GM12878 (cell line): ENCODE measurements at regions not wholly inside any gene's neighbourhood (a gene's known extent, or its start where the extent isn't known, plus 50 kb on each side); places are given as distances from the start of the nearest gene placed in this dataset.

ENCODE experiments used
- ATAC-seq: fragments of 200-7000 bp; cut with Tn5 transposase; 3 replicates; pipeline ENCODE4 v1.9.1; 2020; ENCODE audit warnings: mild to moderate bottlenecking, moderate library complexity
- BruUV-seq: library from RNA; stranded (reverse); fragments of 400-500 nt; replicated peaks from 2 replicates; lab custom pipeline; 2021; lab: Mats Ljungman, UMichigan
- CTCF ChIA-PET: fragments of 300-600 bp; sonication (Branson Sonifier 250); formaldehyde crosslinking; extraction: SDS; loops from one replicate; lab custom pipeline; 2021; ENCODE audit warnings: inconsistent platforms; lab: Yijun Ruan, JAX
- POLR2A ChIA-PET: fragments of 350-600 bp; formaldehyde crosslinking; extraction: SDS; loops from one replicate; lab custom pipeline; 2021; ENCODE audit warnings: inconsistent platforms; lab: Charles Lee
- RAD21 ChIA-PET: fragments of 300-600 bp; sonication (Branson Sonifier 250); formaldehyde crosslinking; loops from one replicate; lab custom pipeline; 2023; ENCODE audit warnings: antibody characterized with exemption; ENCODE audit not compliant: unreplicated experiment; lab: Charles Lee
- SMC1A ChIA-PET: fragments of 300-600 bp; sonication (Branson Sonifier 250); formaldehyde crosslinking; loops from one replicate; lab custom pipeline; 2023; ENCODE audit not compliant: unreplicated experiment, uncharacterized antibody; lab: Charles Lee
- DNase-seq: peaks from one replicate; pipeline ENCODE4 v3.0.0-alpha.2; 2011; ENCODE audit warnings: low read depth, low spot score
- FAIRE-seq: peaks from 3 replicates; lab custom pipeline; 2011; peaks lifted over from hg19 to GRCh38; lab: Jason Lieb, UNC
- H2AFZ ChIP-seq: 2 replicates; pipeline ENCODE4 v1.6.0; 2011; ENCODE audit warnings: low read depth, low read length, control low read depth; ENCODE audit not compliant: control insufficient read depth
- H3K27ac ChIP-seq: 2 replicates; pipeline ENCODE4 v1.5.1; 2011; ENCODE audit warnings: control low read depth; ENCODE audit not compliant: control insufficient read depth, insufficient read depth
- H3K27me3 ChIP-seq, 2 experiments: replicated peaks in 1 of 2; 2 replicates each; pipeline versions ENCODE4 v1.6.0 to v1.6.1; 2011; ENCODE audit warnings: low read length in 1 of 2; ENCODE audit not compliant: control insufficient read depth in 2 of 2, insufficient read depth in 2 of 2
- H3K36me3 ChIP-seq, 2 experiments: 2 replicates each; pipeline ENCODE4 v1.5.1; 2011; ENCODE audit warnings: low read length in 1 of 2; ENCODE audit not compliant: control insufficient read depth in 2 of 2, insufficient read depth in 2 of 2
- H3K4me1 ChIP-seq: 2 replicates; pipeline ENCODE4 v1.6.1; 2011; ENCODE audit warnings: mild to moderate bottlenecking, low read length, moderate library complexity, mixed read lengths; ENCODE audit not compliant: control insufficient read depth, insufficient read depth
- H3K4me2 ChIP-seq: 2 replicates; pipeline ENCODE4 v1.6.0; 2011; ENCODE audit warnings: control low read depth; ENCODE audit not compliant: control insufficient read depth, insufficient read depth
- H3K4me3 ChIP-seq: fragments of 200-600 bp; sonication (generic); 2 replicates; pipeline ENCODE4 v1.5.1; 2016
- H3K79me2 ChIP-seq: 2 replicates; pipeline ENCODE4 v1.6.0; 2011; ENCODE audit warnings: low read length; ENCODE audit not compliant: control insufficient read depth, insufficient read depth
- H3K9ac ChIP-seq: 2 replicates; pipeline ENCODE4 v1.8.0; 2011; ENCODE audit warnings: low read length, control low read depth, mixed read lengths; ENCODE audit not compliant: control insufficient read depth, insufficient read depth
- H3K9me3 ChIP-seq: replicated peaks from 3 replicates; pipeline ENCODE4 v1.5.1; 2011; ENCODE audit warnings: mild to moderate bottlenecking, low read length; ENCODE audit not compliant: control insufficient read depth, insufficient read depth
- H4K20me1 ChIP-seq: 2 replicates; pipeline ENCODE4 v1.6.0; 2011; ENCODE audit not compliant: control insufficient read depth, insufficient read depth
- BACH1 ChIP-seq: fragments of 450-650 bp; IDR thresholded peaks from 2 replicates; pipeline ENCODE4 v1.6.1; 2017; ENCODE audit warnings: mild to moderate bottlenecking, borderline replicate concordance
- BMI1 ChIP-seq: fragments of 450-650 bp; IDR thresholded peaks from 2 replicates; pipeline ENCODE4 v1.6.1; 2016; ENCODE audit warnings: mild to moderate bottlenecking, moderate library complexity, borderline replicate concordance
- BRCA1 ChIP-seq: IDR thresholded peaks from 2 replicates; pipeline ENCODE4 v1.6.1; 2011; ENCODE audit warnings: low read depth, low read length, improper control_type of control experiment
- DPF2 ChIP-seq: fragments of 450-650 bp; IDR thresholded peaks from 2 replicates; pipeline ENCODE4 v1.6.1; 2017; ENCODE audit warnings: mild to moderate bottlenecking
- ETV6 ChIP-seq, 2 experiments: fragments of 450-650 bp in 1 of 2; IDR thresholded peaks in 1 of 2; conservative IDR thresholded peaks in 1 of 2; 2 replicates each; pipeline ENCODE4 v1.6.1; 2014; ENCODE audit warnings: antibody characterized with exemption in 1 of 2, borderline replicate concordance in 1 of 2, low read depth in 1 of 2, mild to moderate bottlenecking in 1 of 2, moderate library complexity in 1 of 2
- GABPA ChIP-seq: IDR thresholded peaks from 2 replicates; pipeline ENCODE4 v1.6.1; 2014; ENCODE audit warnings: antibody characterized with exemption, low read depth, mild to moderate bottlenecking, inconsistent platforms
- HDAC2 ChIP-seq: fragments of 200-600 bp; sonication (generic); IDR thresholded peaks from 2 replicates; pipeline ENCODE4 v1.6.1; 2017
- IRF4 ChIP-seq: IDR thresholded peaks from 2 replicates; pipeline ENCODE4 v1.6.1; 2011; ENCODE audit warnings: low read depth, low read length
- MYB ChIP-seq: fragments of 150-350 bp; IDR thresholded peaks from 2 replicates; pipeline ENCODE4 v1.6.1; 2014; ENCODE audit warnings: mild to moderate bottlenecking, low read depth, low read length, borderline replicate concordance
- NFYB ChIP-seq: IDR thresholded peaks from 2 replicates; pipeline ENCODE4 v1.6.1; 2011; ENCODE audit warnings: low read depth, mild to moderate bottlenecking, low read length, improper control_type of control experiment, moderate library complexity; ENCODE audit not compliant: insufficient read depth
- RAD51 ChIP-seq: fragments of 450-650 bp; IDR thresholded peaks from 2 replicates; pipeline ENCODE4 v1.6.1; 2016; ENCODE audit warnings: moderate library complexity, mild to moderate bottlenecking, inconsistent platforms
- SREBF1 ChIP-seq: IDR thresholded peaks from 2 replicates; pipeline ENCODE4 v1.6.1; 2012; ENCODE audit warnings: mild to moderate bottlenecking, low read length
- TCF7 ChIP-seq: IDR thresholded peaks from 2 replicates; pipeline ENCODE4 v1.6.1; 2014; ENCODE audit warnings: antibody characterized with exemption, borderline replicate concordance
- WGBS: methylation state at CpG from one replicate; pipeline ENCODE4 v1.1.6; 2016; ENCODE audit warnings: low lambda C conversion rate; ENCODE audit not compliant: insufficient replicate concordance, insufficient coverage; ENCODE audit errors: missing lambda C conversion rate; 5-methylcytosine and 5-hydroxymethylcytosine counted together
- in situ Hi-C: fragments of 300-500 bp; cut with MboI; formaldehyde crosslinking; loops from 9 replicates; pipeline ENCODE4 v1.14.3; 2018; ENCODE audit warnings: mixed read lengths
- intact Hi-C: fragments of 100-400 bp; cut with micrococcal nuclease; formaldehyde crosslinking; loops from one replicate; pipeline ENCODE4 v1.14.2; 2022; ENCODE audit not compliant: unreplicated experiment
- TF ChIP-seq, protein P1 (sequence below): IDR thresholded peaks from 2 replicates; pipeline ENCODE4 v1.6.1; 2012; ENCODE audit warnings: low read depth, low read length, improper control_type of control experiment
- TF ChIP-seq, protein P2 (sequence below): IDR thresholded peaks from 2 replicates; pipeline ENCODE4 v1.6.1; 2011; ENCODE audit warnings: borderline replicate concordance, low read depth, mild to moderate bottlenecking, moderate library complexity, mixed read lengths, low read length; ENCODE audit not compliant: insufficient read depth; ENCODE audit errors: extremely low read length
- TF ChIP-seq, protein P3 (sequence below): fragments of 450-650 bp; IDR thresholded peaks from 2 replicates; pipeline ENCODE4 v1.6.1; 2018; ENCODE audit warnings: borderline replicate concordance, mild to moderate bottlenecking; ENCODE audit not compliant: partially characterized antibody

DNA sequence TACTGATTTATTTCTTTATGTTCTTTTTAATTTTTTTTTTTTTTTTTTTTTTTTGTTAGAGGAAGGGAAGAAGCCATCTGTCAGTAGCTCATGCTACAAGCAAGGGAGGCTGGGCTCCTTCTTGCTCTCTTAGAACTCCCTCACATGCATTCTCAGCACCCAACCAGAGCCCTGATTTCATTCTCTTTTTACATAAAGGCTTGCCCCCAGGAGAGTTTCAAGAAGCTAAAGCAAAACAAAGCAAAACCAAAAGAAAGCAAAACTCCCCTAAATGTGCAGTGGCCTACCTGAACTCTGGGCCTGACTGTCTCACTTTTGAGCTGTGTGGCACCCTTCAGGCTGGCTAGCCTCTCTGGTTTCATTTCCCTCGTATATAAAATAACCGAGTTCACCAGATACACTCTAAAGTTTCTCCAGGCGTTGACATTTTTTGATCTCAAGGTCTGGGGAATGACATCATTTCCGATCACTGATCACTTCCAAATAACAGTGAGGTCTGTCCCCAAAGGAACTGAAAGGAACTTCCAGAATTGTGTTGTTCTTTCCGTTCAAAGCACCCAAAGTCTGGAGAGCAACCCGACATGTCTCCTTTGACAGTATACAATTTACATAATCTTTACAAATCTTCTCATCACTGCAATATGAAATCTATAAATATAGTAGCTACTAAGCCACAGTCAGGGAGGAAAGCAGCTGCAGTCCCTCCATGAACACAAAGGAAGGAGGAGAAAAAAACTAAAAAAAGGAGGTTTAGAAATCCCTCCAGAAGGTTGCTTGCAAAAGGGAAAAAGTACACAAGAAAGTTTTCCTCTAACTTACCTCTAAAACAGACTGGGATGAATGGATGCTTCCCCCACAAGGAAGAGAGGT lies 145.6 kb upstream of the NCK2 start:
- Histone ChIP-seq H3K4me1 (no peaks in the 10 kb centered on the region), H3K79me2 (no peaks in the 10 kb centered on the region), H3K9me3 (no peaks in the 10 kb centered on the region), H3K4me2 (no peak overlapping the region), H3K4me3 (no peak overlapping the region), H3K36me3 (no peaks in the 10 kb centered on the region), H4K20me1 (no peaks in the 10 kb centered on the region), H3K9ac (no peak overlapping the region), H3K27me3 (peaks cover 0 to 1% of the 10 kb centered on the region in 2 experiments; a peak in 1 of 4 replicates), H2AFZ (no peak overlapping the region), H3K27ac (no peak overlapping the region)
- ChIA-PET POLR2A (interaction anchor here (0.6 kb wide), 1 partner anchor 24 kb away, joined by 3 read pairs; no protein-coding TSS in a partner anchor), CTCF (interaction anchor here (0.8 kb wide), 1 partner anchor 20 kb away, joined by 3 read pairs; no protein-coding TSS in a partner anchor), SMC1A (no interaction called here), RAD21 (no interaction called here)
- 17% methylated on average over 6 of the region's 6 CpGs for WGBS
- ATAC-seq: peak; percentile 18; the same call in 1 of the 3 replicates
- no peak for FAIRE-seq
- no peak for DNase-seq
- intact Hi-C loops (no loop called here), in situ Hi-C loops (no loop called here)
- BruUV-seq: no TSS peak
- TF ChIP-seq MYB (no peak), GABPA (no peak), BMI1 (no peak), DPF2 (no peak), BACH1 (no peak), RAD51 (no peak), IRF4 (no peak), ETV6 (conservative IDR thresholded peaks at IDR 0.05 in 1 of 2, IDR thresholded peaks at IDR 0.05 in 1 of 2; ENCODE audit: borderline replicate concordance in 1 of 2, low read depth in 1 of 2) (no peak), BRCA1 (no peak), SREBF1 (no peak), TCF7 (no peak), HDAC2 (no peak), NFYB (no peak)
- TF ChIP-seq, protein P1, sequence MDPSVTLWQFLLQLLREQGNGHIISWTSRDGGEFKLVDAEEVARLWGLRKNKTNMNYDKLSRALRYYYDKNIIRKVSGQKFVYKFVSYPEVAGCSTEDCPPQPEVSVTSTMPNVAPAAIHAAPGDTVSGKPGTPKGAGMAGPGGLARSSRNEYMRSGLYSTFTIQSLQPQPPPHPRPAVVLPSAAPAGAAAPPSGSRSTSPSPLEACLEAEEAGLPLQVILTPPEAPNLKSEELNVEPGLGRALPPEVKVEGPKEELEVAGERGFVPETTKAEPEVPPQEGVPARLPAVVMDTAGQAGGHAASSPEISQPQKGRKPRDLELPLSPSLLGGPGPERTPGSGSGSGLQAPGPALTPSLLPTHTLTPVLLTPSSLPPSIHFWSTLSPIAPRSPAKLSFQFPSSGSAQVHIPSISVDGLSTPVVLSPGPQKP: no peak
- TF ChIP-seq, protein P2, sequence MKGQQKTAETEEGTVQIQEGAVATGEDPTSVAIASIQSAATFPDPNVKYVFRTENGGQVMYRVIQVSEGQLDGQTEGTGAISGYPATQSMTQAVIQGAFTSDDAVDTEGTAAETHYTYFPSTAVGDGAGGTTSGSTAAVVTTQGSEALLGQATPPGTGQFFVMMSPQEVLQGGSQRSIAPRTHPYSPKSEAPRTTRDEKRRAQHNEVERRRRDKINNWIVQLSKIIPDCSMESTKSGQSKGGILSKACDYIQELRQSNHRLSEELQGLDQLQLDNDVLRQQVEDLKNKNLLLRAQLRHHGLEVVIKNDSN: no peak
- TF ChIP-seq, protein P3, sequence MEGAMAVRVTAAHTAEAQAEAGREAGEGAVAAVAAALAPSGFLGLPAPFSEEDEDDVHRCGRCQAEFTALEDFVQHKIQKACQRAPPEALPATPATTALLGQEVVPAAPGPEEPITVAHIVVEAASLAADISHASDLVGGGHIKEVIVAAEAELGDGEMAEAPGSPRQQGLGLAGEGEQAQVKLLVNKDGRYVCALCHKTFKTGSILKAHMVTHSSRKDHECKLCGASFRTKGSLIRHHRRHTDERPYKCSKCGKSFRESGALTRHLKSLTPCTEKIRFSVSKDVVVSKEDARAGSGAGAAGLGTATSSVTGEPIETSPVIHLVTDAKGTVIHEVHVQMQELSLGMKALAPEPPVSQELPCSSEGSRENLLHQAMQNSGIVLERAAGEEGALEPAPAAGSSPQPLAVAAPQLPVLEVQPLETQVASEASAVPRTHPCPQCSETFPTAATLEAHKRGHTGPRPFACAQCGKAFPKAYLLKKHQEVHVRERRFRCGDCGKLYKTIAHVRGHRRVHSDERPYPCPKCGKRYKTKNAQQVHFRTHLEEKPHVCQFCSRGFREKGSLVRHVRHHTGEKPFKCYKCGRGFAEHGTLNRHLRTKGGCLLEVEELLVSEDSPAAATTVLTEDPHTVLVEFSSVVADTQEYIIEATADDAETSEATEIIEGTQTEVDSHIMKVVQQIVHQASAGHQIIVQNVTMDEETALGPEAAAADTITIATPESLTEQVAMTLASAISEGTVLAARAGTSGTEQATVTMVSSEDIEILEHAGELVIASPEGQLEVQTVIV: no peak
